Activated CD4-positive, alpha-beta memory T cell treated with anti-CD3 and anti-CD28 coated beads, Interleukin-2, amount 10 ng/mL, durations not matched to agents 7 days and 5 days (primary cell): ENCODE measurements at regions not wholly inside any gene's neighbourhood (a gene's known extent, or its start where the extent isn't known, plus 50 kb on each side); places are given as distances from the start of the nearest gene placed in this dataset.

Source experiments
- CTCF ChIA-PET: fragments of 350-600 bp; sonication (Branson Sonifier 250); formaldehyde crosslinking; loops from one replicate; lab custom pipeline; 2021; ENCODE audit warnings: antibody characterized with exemption, inconsistent platforms; lab: Charles Lee
- POLR2A ChIA-PET: fragments of 350-600 bp; sonication (Branson Sonifier 250); formaldehyde crosslinking; loops from one replicate; lab custom pipeline; 2021; ENCODE audit warnings: antibody characterized with exemption; lab: Charles Lee
- DNase-seq: peaks from one replicate; pipeline ENCODE4 v3.0.0-alpha.2; 2020
- H3K27ac Mint-ChIP-seq: one replicate; pipeline ENCODE4 v1.8.0; 2021; ENCODE audit warnings: mild to moderate bottlenecking, mixed read lengths
- H3K27me3 Mint-ChIP-seq: one replicate; pipeline ENCODE4 v1.8.0; 2021; ENCODE audit warnings: mixed read lengths
- H3K36me3 Mint-ChIP-seq: one replicate; pipeline ENCODE4 v1.8.0; 2021; ENCODE audit warnings: low read depth, mixed read lengths
- H3K4me1 Mint-ChIP-seq: one replicate; pipeline ENCODE4 v1.8.0; 2021; ENCODE audit warnings: mixed read lengths
- H3K4me3 Mint-ChIP-seq: one replicate; pipeline ENCODE4 v1.8.0; 2021; ENCODE audit warnings: mild to moderate bottlenecking, mixed read lengths
- H3K9me3 Mint-ChIP-seq: one replicate; pipeline ENCODE4 v1.8.0; 2021; ENCODE audit warnings: mixed read lengths

DNA sequence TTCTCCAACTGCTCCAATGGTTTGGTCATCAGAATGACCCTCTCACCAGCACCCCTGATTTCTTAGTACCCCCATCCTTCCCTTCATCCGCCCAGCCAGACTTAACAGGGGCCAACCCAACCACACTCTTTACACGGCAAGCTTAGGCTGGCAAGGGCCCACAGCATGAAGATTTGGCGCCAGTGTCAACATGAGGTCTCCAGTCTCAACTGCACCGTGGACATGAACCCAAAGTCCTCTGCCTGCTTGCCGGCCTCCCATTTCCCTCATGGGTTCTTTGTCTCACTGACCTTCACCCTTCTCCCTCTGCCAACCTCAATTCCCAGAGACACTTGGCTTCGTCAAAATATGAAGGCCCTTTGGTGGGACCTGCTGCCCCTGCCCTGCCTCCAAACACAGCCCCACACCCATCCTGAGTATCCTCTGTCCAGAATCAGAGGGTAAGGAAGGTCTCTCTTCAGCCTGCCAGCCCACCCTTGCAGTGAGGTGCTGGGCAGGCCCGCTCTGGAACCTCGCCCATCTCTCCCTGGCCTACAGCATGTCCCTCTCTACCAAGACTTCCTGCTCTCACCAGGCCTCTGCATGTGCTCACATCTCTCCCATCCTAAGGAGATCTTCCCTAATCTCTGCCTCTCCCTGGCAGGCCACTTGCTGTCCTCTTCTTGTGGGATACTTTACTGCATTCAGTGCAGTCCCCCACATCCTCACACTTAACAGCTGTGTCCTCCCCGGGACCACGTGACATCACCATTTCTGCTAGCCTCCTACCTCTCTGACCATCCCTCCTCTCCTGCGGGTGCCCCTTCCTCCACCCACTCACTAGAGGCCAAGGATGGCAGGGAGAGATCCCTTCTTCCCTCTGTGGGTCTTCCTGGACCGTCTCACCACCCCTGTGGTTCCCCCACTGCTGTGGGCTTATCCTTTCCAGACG lies 91.7 kb upstream of the ZMIZ1 start:
- CTCF ChIA-PET = no interaction called here
- Mint-ChIP-seq H3K27ac (no peak overlapping the region), H3K4me3 (no peak overlapping the region), H3K36me3 (no peaks in the 10 kb centered on the region), H3K9me3 (no peaks in the 10 kb centered on the region), H3K4me1 (peaks cover 33% of the 10 kb centered on the region), H3K27me3 (peaks cover 20% of the 10 kb centered on the region)
- POLR2A ChIA-PET = no interaction called here
- DNase-seq = no peak

GRCh38 chr10:78979938-78980337 lies 88.8 kb upstream of the ZMIZ1 start:
- Mint-ChIP-seq H3K36me3 (no peaks in the 10 kb centered on the region), H3K9me3 (no peaks in the 10 kb centered on the region), H3K27me3 (peaks cover 20% of the 10 kb centered on the region), H3K4me3 (no peak overlapping the region), H3K4me1 (peaks cover 19% of the 10 kb centered on the region), H3K27ac (no peak overlapping the region)
- POLR2A ChIA-PET = no interaction called here
- DNase-seq = no peak
- CTCF ChIA-PET = no interaction called here

DNA sequence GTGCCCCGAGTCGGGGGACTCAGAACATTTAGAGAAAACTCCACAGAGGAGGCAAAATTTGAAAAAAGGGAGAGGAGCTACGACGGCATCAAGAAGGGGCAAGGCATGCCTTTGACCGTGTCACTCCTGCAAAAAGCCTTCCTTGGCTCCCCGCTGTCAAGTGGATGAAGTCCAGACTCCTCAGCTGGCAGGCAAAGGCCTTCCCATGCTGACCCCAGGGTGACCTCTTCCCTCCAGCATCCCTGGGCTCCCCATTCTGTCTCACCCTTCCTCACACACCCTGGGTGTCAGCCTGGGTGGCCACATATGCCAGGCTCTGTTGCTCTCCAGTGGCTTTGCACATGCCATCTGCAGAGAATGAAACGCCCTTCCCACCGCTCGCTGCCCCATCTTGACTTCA lies 88.4 kb upstream of the ZMIZ1 start:
- no peaks in the 10 kb centered on the region for H3K36me3 Mint-ChIP-seq
- peaks cover 16% of the 10 kb centered on the region for H3K4me1 Mint-ChIP-seq
- H3K27ac Mint-ChIP-seq = no peak overlapping the region
- no peak for DNase-seq
- H3K4me3 Mint-ChIP-seq = no peak overlapping the region
- H3K27me3 Mint-ChIP-seq = peaks cover 20% of the 10 kb centered on the region
- H3K9me3 Mint-ChIP-seq = no peaks in the 10 kb centered on the region
- POLR2A ChIA-PET = no interaction called here
- CTCF ChIA-PET = no interaction called here

GRCh38 chr10:78980815-78981214 lies 88.0 kb upstream of the ZMIZ1 start:
- no peaks in the 10 kb centered on the region for H3K36me3 Mint-ChIP-seq
- ChIA-PET POLR2A (no interaction called here), CTCF (no interaction called here)
- no peak overlapping the region for H3K27ac Mint-ChIP-seq
- H3K4me3 Mint-ChIP-seq = no peak overlapping the region
- H3K4me1 Mint-ChIP-seq = peaks cover 12% of the 10 kb centered on the region
- peaks cover 17% of the 10 kb centered on the region for H3K27me3 Mint-ChIP-seq
- DNase-seq = no peak
- no peaks in the 10 kb centered on the region for H3K9me3 Mint-ChIP-seq

GRCh38 chr10:78981257-78981969 lies 87.4 kb upstream of the ZMIZ1 start:
- peak overlapping the region; percentile 9 for H3K27ac Mint-ChIP-seq
- peaks cover 12% of the 10 kb centered on the region for H3K4me1 Mint-ChIP-seq
- H3K4me3 Mint-ChIP-seq = no peak overlapping the region
- peak; percentile 60 for DNase-seq
- H3K27me3 Mint-ChIP-seq = peaks cover 22% of the 10 kb centered on the region
- no peaks in the 10 kb centered on the region for H3K9me3 Mint-ChIP-seq
- ChIA-PET POLR2A (no interaction called here), CTCF (no interaction called here)
- no peaks in the 10 kb centered on the region for H3K36me3 Mint-ChIP-seq

- Mint-ChIP-seq H3K27ac (no peak overlapping the region), H3K4me1 (peaks cover 12% of the 10 kb centered on the region), H3K27me3 (peaks cover 21% of the 10 kb centered on the region), H3K4me3 (no peak overlapping the region), H3K9me3 (no peaks in the 10 kb centered on the region), H3K36me3 (no peaks in the 10 kb centered on the region)
- DNase-seq = no peak
- ChIA-PET CTCF (no interaction called here), POLR2A (no interaction called here)
Measured at GRCh38 chr10:78981970-78982281, 86.8 kb upstream of the ZMIZ1 start.

GRCh38 chr10:78982726-78983125 lies 86.0 kb upstream of the ZMIZ1 start:
- DNase-seq = no peak
- POLR2A ChIA-PET = no interaction called here
- no peaks in the 10 kb centered on the region for H3K9me3 Mint-ChIP-seq
- CTCF ChIA-PET = interaction anchor here (0.6 kb wide), 1 partner anchor 8 kb away, joined by 3 read pairs; no protein-coding TSS in a partner anchor
- no peak overlapping the region for H3K4me3 Mint-ChIP-seq
- H3K27ac Mint-ChIP-seq = no peak overlapping the region
- no peaks in the 10 kb centered on the region for H3K36me3 Mint-ChIP-seq
- peaks cover 12% of the 10 kb centered on the region for H3K4me1 Mint-ChIP-seq
- H3K27me3 Mint-ChIP-seq = peaks cover 16% of the 10 kb centered on the region

DNA sequence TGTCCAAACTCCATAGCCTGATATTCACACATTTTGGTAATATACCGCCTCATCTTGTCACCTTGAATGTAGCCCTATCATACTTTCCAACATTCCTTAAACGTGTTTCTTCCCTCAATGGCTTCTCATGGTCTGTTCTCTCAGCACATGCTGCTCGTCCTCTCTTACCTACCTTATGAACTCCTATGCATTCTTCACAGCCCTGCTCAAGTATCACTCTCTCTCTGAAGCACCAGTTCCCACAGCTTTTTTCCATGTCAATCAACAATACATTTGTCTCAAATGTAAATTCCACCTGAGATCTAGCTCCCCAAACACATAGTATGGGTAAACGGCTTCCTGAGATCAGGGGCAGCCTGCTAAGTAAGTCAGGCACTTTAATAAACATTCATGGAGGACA lies 85.2 kb upstream of the ZMIZ1 start:
- CTCF ChIA-PET = no interaction called here
- Mint-ChIP-seq H3K9me3 (no peaks in the 10 kb centered on the region), H3K4me3 (no peak overlapping the region), H3K4me1 (peaks cover 12% of the 10 kb centered on the region), H3K27me3 (peaks cover 12% of the 10 kb centered on the region), H3K27ac (no peak overlapping the region), H3K36me3 (no peaks in the 10 kb centered on the region)
- POLR2A ChIA-PET = no interaction called here
- DNase-seq = no peak

- no peak for DNase-seq
- Mint-ChIP-seq H3K27ac (no peak overlapping the region), H3K4me1 (peaks cover 16% of the 10 kb centered on the region), H3K27me3 (peaks cover 6% of the 10 kb centered on the region), H3K4me3 (no peak overlapping the region), H3K9me3 (no peaks in the 10 kb centered on the region), H3K36me3 (no peaks in the 10 kb centered on the region)
- ChIA-PET POLR2A (interaction anchor here (1.0 kb wide), 1 partner anchor 151 kb away, joined by 3 read pairs; no protein-coding TSS in a partner anchor), CTCF (interaction anchor here (1.1 to 1.6 kb wide), 2 partner anchors 11 to 210 kb away, joined by 3 to 5 read pairs; no protein-coding TSS in a partner anchor)
Measured at GRCh38 chr10:78985973-78986818, 82.6 kb upstream of the ZMIZ1 start.

DNA sequence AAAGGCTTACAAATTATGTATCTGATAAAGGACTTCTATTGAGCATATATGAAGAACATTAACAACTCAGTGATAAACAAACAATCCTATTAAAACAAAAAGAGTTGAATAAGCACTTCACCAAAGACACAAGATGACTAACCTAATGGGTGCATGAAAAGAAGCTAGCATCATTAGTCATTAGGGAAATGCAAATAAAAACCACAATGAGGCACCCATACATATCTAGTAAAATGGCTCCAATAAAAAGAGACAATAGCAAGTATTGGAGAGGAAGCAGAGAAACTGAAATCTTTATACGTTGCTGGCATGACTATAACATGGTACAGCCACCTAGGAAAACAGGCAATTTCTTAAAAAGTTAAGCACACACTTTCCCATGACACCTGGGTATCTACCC lies 77.6 kb upstream of the ZMIZ1 start:
- H3K27ac Mint-ChIP-seq = no peak overlapping the region
- ChIA-PET CTCF (no interaction called here), POLR2A (no interaction called here)
- no peak overlapping the region for H3K4me3 Mint-ChIP-seq
- H3K27me3 Mint-ChIP-seq = peaks cover 6% of the 10 kb centered on the region
- no peaks in the 10 kb centered on the region for H3K9me3 Mint-ChIP-seq
- H3K36me3 Mint-ChIP-seq = no peaks in the 10 kb centered on the region
- DNase-seq = no peak
- peaks cover 13% of the 10 kb centered on the region for H3K4me1 Mint-ChIP-seq

DNA sequence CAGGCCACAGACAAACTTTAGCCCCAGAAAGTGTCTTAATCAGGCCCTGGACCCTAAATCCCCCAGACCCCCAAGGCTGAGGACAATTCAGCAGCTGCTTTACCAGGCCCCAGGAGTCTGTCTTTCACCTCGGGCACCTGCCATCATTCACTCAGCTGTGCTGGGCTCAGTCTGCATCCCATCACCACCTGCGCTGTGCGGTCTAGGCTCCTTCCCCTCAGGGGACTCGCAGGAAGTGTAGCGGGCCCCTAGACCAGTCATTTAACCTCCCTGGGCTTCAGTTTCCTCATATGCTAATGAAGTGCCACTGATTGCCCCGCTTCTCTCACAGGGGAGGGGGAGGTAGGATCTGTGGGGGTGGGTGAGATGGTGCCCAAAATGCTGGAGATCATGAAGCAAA lies 76.4 kb upstream of the ZMIZ1 start:
- H3K36me3 Mint-ChIP-seq = no peaks in the 10 kb centered on the region
- no peak overlapping the region for H3K27ac Mint-ChIP-seq
- H3K9me3 Mint-ChIP-seq = no peaks in the 10 kb centered on the region
- ChIA-PET CTCF (no interaction called here), POLR2A (no interaction called here)
- DNase-seq = no peak
- no peak overlapping the region for H3K4me3 Mint-ChIP-seq
- H3K4me1 Mint-ChIP-seq = peaks cover 13% of the 10 kb centered on the region
- H3K27me3 Mint-ChIP-seq = peaks cover 3% of the 10 kb centered on the region

- Mint-ChIP-seq H3K9me3 (no peaks in the 10 kb centered on the region), H3K4me1 (peaks cover 13% of the 10 kb centered on the region)
- DNase-seq = no peak
Measured at GRCh38 chr10:78993261-78993945, 75.4 kb upstream of the ZMIZ1 start.

More at GRCh38 chr10:78993261-78993945, 75.4 kb upstream of the ZMIZ1 start:
- Mint-ChIP-seq H3K27ac (no peak overlapping the region), H3K36me3 (no peaks in the 10 kb centered on the region), H3K4me3 (no peak overlapping the region), H3K27me3 (peaks cover 3% of the 10 kb centered on the region)
- ChIA-PET CTCF (no interaction called here), POLR2A (no interaction called here)
